ENCODE measurements at regions not wholly inside any gene's neighbourhood (a gene's known extent, or its start where the extent isn't known, plus 50 kb on each side); places are given as distances from the start of the nearest gene placed in this dataset.
"Not testable (repeated sequence)": the region's sequence is repeated elsewhere in the genome, so short reads cannot be mapped to it uniquely, and the experiment has no call there.

DNA sequence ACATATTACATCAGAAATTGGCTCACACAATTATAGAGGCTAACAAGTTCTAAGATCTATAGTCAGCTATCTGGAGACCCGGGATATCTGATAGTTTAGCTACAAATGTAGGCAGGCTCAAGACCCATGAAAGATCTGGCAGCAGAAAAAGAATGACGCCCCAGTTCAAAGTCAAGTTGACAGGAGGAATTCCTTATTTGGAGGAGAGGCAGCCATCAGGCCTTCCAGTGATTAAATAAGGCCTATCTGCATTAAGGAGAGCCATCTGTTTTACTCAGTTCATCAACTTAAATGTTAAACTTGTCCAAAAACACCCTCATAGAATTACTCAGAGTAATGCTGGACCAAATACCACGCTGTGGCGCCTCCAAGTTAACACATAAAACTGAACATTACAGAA lies 1402.6 kb downstream of the FAM181B start:
- no peak overlapping the region for H3K27ac Mint-ChIP-seq
- H3K4me1 Mint-ChIP-seq = peaks cover 14% of the 10 kb centered on the region
- TF ChIP-seq, protein P1, sequence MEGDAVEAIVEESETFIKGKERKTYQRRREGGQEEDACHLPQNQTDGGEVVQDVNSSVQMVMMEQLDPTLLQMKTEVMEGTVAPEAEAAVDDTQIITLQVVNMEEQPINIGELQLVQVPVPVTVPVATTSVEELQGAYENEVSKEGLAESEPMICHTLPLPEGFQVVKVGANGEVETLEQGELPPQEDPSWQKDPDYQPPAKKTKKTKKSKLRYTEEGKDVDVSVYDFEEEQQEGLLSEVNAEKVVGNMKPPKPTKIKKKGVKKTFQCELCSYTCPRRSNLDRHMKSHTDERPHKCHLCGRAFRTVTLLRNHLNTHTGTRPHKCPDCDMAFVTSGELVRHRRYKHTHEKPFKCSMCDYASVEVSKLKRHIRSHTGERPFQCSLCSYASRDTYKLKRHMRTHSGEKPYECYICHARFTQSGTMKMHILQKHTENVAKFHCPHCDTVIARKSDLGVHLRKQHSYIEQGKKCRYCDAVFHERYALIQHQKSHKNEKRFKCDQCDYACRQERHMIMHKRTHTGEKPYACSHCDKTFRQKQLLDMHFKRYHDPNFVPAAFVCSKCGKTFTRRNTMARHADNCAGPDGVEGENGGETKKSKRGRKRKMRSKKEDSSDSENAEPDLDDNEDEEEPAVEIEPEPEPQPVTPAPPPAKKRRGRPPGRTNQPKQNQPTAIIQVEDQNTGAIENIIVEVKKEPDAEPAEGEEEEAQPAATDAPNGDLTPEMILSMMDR (IDR thresholded peaks at IDR 0.05) = no peak
- no peaks in the 10 kb centered on the region for H3K36me3 Mint-ChIP-seq (ENCODE audit: low read depth)
- H3K27me3 Mint-ChIP-seq (ENCODE audit: low read depth, poor library complexity) = no peaks in the 10 kb centered on the region
- H3K4me3 Mint-ChIP-seq = no peak overlapping the region
- H3K9me3 Mint-ChIP-seq = no peaks in the 10 kb centered on the region
- DNase-seq = no peak

DNA sequence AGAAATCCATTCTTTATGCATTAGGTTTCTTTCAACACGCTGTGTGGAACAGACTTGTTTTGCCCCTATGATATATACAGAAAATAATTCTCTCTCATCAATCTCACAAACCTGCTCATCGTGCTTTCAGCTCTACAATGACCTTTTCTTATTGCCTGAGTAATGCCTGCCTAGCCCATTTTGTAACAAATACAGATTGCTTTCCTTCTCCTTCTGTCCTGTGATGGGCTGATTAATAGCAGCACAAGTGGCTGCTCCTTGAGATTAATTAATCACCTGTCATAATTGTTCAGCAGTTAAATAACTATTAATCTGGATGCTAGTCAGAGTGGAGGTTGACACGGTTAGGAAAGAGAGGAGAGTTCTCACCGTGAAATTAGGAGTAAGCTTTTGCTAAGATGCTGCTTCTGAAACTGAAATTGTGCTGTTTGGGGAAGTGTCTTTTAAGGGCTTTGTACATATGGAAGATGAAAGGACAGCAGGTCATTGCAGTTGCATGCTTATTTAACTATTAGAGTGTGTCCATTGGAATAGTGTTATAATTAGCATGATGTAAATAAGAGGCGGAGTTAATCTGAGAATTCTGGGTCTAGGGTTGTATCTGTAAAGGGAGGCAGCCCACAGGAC lies 1430.5 kb downstream of the FAM181B start:
- TF ChIP-seq, protein P1 (IDR thresholded peaks at IDR 0.05) = no peak
- peaks cover 1% of the 10 kb centered on the region for H3K27me3 Mint-ChIP-seq (ENCODE audit: low read depth, poor library complexity)
- no peak for DNase-seq
- no peaks in the 10 kb centered on the region for H3K36me3 Mint-ChIP-seq (ENCODE audit: low read depth)
- no peaks in the 10 kb centered on the region for H3K9me3 Mint-ChIP-seq
- H3K27ac Mint-ChIP-seq = no peak overlapping the region
- H3K4me3 Mint-ChIP-seq = no peak overlapping the region
- H3K4me1 Mint-ChIP-seq = no peaks in the 10 kb centered on the region

DNA sequence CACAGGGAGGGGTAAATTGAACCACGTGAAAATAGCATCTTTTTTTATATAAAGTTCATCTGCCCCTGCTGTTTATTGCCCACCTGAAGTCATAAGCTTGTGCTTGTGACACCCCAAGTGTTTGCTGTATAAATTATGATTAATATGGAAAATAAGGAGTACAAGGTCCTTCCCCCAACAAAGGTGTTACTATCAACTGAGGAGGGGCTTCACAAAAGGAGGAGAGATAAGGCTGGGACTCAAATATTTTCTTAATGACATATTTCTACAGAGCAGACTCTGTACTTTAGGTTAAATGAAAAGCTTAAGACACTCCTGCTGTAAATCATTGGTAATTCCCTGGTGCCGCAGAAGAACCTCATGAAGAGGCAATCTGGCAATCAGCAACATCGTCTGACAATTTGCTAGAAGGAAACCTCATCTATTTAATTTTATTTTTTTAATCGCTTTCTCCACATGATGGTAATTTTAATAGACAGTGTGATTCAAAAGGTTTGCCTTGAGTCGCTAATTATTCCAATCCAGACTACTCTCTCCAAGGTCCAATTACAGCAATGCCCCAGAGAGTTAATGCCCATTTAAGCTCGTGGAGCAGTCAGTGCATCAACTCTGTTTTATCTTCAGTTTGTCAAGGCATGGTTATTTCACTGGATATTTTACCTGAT lies 1432.4 kb downstream of the FAM181B start:
- no peak overlapping the region for H3K4me3 Mint-ChIP-seq
- no peaks in the 10 kb centered on the region for H3K36me3 Mint-ChIP-seq (ENCODE audit: low read depth)
- H3K9me3 Mint-ChIP-seq = no peaks in the 10 kb centered on the region
- TF ChIP-seq, protein P1 (IDR thresholded peaks at IDR 0.05) = no peak
- H3K27ac Mint-ChIP-seq = no peak overlapping the region
- no peak for DNase-seq
- H3K4me1 Mint-ChIP-seq = no peaks in the 10 kb centered on the region
- peaks cover 3% of the 10 kb centered on the region for H3K27me3 Mint-ChIP-seq (ENCODE audit: low read depth, poor library complexity)

DNA sequence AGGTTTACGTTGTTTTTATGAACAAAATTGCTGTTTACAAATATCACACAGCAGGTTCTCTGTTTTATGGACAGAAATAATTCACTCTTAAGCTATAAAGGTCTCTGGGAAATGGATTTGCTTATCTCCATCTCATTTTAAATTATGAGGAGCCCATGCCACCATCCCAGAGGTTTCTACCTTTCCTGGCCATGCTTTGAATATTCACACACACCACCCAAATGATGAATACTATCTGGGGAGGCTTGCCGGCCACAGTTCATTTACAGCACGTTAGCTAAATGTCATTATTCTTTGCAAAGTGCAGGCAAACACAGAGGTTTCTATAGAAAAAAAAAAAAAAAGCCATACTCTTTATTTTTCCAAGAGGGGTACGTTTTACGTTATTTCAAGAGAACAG lies 1446.7 kb downstream of the FAM181B start:
- no peak for DNase-seq
- no peak overlapping the region for H3K27ac Mint-ChIP-seq
- no peak overlapping the region for H3K4me3 Mint-ChIP-seq
- H3K9me3 Mint-ChIP-seq = peaks cover 20% of the 10 kb centered on the region
- TF ChIP-seq, protein P1 (IDR thresholded peaks at IDR 0.05) = no peak
- no peaks in the 10 kb centered on the region for H3K4me1 Mint-ChIP-seq
- peaks cover 4% of the 10 kb centered on the region for H3K27me3 Mint-ChIP-seq (ENCODE audit: low read depth, poor library complexity)
- no peaks in the 10 kb centered on the region for H3K36me3 Mint-ChIP-seq (ENCODE audit: low read depth)

DNA sequence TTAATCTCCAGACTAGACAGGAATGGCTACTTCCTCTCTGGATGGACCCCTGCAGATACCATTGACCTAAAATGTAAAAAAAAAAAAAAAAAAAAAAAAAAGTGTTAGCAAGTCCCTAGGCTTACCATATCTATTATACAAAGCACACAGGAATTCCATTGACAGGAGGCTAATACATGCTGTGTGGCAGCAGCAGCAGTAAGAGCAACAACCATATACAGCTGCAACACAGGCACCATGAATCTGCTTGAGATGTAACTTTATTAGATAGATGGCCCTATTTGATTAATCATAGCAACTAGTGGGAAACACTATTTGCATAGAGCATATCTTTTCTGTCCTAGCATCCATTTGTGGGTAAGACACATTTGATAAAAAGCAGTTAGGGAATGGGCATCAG lies 1447.1 kb downstream of the FAM181B start:
- DNase-seq = no peak
- Mint-ChIP-seq H3K27ac (no peak overlapping the region), H3K4me3 (no peak overlapping the region), H3K9me3 (peaks cover 20% of the 10 kb centered on the region), H3K36me3 (ENCODE audit: low read depth) (no peaks in the 10 kb centered on the region), H3K4me1 (no peaks in the 10 kb centered on the region), H3K27me3 (ENCODE audit: low read depth, poor library complexity) (peaks cover 4% of the 10 kb centered on the region)
- TF ChIP-seq, protein P1 (IDR thresholded peaks at IDR 0.05) = no peak

DNA sequence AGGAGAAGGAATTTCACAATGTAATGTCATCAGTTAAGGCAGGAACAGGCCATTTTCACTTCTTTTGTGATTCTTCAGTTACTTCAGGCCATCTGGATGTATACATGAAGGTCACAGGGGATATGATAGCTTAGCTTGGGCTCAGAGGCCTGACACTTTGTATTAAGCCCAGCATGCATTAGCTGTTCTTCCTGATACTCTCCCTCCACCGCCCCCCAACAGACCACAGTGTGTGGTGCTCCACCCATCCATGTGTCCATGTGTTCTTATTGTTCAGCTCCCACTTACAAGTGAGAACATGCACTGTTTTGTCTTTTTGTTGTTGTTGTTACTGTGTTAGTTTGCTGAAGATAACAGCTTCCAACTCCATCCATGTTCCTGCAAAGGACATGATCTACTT lies 1453.4 kb downstream of the FAM181B start:
- not testable (repeated sequence) for H3K4me1 Mint-ChIP-seq; H3K36me3 Mint-ChIP-seq (ENCODE audit: low read depth); H3K27ac Mint-ChIP-seq; H3K4me3 Mint-ChIP-seq; DNase-seq; H3K27me3 Mint-ChIP-seq (ENCODE audit: low read depth, poor library complexity)
- peaks cover 19% of the 10 kb centered on the region for H3K9me3 Mint-ChIP-seq

Measured in nephron progenitor cell (in vitro differentiated cells).